Daoy (cell line): ENCODE measurements at regions not wholly inside any gene's neighbourhood (a gene's known extent, or its start where the extent isn't known, plus 50 kb on each side); places are given as distances from the start of the nearest gene placed in this dataset.
A peak's percentile ranks its signal among the peaks of the same experiment; 100 is the strongest.

Experiments
- DNase-seq: peaks from one replicate; pipeline ENCODE4 v3.0.0-alpha.2; 2015; ENCODE audit warnings: low read depth

DNA sequence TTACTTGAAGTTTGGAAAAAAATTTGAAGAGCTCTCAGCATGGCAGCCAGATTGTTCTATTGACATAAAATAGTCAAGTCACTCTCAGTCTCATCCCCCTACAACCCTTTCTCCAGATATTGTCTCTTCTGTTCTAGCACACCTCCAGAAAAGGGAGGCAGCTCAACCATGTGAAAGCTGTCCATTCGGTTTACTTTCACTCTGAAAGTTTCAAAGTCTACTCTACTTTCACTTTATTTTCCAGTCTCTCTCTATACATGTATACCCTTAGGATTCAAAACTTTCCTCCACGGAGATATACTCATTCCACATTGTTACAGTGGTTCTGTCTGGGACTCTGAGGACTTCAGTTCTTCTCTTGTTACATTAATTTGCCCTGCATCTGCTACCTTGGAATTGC, 111.0 kb upstream of the STAC start:
- no peak for DNase-seq

DNA sequence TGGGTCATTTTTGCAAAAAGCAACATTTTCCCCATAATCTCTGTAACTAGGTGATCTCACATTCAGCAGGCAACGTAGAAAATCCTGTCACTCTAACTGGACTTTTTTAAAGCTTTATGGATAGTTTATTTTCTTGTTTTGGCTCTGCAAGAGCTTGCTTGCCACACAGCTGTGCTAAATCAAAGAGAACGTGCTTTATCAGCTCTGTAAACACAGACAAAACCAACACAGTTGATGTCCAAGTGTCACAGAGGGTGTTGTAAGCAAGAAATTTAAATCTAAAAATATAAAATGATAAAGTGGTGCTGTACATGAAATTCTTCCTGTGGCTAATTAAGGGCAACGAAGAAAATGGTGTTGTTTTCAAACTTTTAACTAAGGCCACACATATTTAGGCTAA, 97.5 kb upstream of the STAC start:
- no peak for DNase-seq

DNA sequence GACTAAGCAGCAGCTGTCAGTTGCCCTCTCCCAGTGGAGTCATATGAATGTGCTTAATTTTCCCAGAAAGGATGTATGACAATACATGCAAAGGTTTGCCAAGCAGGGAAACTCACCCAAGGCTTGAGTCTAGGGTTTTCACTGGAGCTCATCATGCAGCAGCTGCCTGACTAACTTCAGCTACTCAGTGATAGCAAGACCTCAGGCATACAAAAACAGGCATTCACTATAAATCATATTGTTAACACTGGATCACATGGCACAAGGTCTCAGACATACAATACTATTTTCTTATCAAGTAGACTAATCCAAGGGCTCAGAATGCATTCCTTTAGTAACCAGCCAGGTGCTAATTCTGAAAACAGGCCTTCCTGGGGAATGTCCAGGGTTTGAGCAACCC, 85.0 kb upstream of the STAC start:
- DNase-seq, result no peak

DNA sequence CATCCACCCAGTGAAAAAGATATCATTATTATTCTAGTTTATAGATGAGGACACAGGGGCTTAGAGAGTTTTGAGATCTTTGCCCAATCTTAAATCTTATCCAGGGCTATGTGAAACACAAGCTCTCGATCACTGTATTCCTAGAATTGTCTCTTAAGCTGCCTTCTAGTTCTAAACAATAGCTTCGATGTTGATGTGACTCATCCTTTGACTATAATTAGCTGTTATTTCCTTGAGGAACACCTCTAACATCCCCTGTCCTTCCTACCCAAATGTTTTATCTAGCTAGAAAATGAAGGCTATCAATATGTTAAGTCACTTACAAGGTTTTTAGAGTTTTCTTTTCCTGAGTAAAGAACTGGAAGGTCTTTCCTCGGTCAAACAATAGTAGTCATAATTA, 83.1 kb upstream of the STAC start:
- DNase-seq, result no peak

DNA sequence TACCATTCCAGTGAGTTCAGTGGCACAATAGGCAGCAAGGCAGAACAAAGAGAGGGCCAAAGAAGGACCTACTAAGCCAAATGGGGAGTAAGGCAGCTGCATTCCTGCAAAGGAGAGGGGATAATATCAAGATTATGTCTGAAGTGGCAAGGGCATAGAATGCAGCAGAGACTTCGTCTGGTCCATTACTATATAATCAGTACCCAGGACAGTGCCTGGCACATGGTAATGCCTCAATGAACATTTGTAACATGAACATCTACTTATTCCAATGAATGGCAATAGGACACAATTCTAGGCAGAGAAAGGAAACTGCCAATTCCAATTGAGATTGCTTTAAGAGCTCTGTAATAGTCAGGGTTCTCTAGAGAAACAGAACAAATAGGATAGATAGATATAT, 82.1 kb upstream of the STAC start:
- DNase-seq, result no peak

DNA sequence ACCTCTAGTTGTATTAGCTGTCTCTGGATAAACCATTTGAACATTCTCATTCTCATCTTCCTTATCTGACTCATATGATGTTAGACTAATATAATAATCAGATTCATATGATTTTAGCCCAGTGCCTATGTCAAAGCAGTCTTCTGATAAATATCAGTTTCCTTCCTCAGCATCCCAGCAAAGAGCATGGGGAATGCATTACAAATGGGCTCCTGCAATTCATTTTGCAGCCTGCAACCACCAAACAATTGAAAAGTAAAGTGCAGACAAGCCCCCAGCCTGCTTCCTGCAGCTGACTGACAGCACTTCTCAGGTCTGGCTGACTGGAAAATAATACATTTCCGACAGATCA, 78.2 kb upstream of the STAC start:
- no peak for DNase-seq

DNA sequence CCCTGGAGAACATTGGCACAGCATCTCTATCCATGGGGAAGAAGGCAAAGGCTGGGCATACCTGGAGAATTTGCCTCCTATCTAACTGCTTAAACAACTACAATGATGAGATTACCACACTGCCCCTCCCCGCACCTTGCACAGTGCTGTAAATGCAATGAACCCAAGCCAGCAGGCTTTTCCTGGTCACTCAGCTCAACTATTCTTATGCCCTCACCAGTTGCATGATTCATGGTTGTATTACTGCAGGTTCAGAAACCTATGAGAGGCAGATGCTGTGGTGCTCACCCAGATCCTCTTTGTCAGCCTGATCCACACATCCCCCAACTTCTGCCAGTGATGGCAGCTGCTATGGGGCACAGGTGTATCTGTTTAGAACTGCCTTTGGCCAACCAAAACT, 77.7 kb upstream of the STAC start:
- no peak for DNase-seq

DNA sequence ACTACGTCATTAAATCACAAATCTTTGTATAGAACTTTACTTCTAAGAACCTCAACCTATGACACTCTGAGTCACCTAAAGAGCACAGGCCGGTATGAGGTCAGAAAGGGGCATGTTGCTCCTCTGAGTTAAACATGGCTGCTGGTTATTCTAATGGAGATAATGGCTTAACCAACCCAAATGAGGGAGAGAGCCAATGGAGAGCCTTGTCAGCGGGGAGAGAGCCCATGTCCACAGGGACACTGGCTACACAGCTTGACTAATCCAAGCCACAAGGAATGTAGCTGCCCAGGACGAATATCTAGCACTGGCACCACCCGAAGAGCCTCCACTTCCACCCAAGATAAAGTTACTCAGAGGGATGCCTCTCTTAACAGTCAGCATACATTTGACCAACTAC, 77.0 kb upstream of the STAC start:
- no peak for DNase-seq

DNA sequence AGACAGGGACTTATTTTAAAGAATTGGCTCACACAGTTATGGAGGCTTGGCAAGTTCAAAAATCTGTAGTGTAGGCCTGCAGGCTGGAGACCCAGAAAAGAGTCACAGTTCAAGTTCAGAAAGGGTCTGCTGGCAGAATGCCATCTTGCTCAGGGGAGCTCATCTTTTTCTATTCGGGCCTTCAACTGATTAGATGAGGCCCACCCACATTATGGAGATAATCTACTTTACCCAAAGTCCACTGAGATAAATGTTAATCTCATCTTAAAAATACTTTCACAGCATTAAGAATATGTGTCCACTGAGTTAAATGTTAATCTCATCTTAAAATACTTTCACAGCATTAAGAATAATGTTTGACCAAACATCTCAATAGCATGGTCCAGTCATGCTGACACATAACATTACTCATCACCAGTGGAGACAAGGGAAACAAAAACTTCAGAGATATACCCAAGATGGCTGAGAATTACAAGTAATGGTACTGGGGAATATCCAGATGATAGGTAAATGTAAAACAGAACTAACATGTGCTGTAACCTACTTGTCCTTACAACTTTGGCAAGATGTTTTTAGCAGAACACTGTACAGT, 74.3 kb upstream of the STAC start:
- DNase-seq, result peak; percentile 1

GRCh38 chr3:36309092-36309491, 71.2 kb upstream of the STAC start:
- no peak for DNase-seq

GRCh38 chr3:36312351-36312750, 68.0 kb upstream of the STAC start:
- no peak for DNase-seq

DNA sequence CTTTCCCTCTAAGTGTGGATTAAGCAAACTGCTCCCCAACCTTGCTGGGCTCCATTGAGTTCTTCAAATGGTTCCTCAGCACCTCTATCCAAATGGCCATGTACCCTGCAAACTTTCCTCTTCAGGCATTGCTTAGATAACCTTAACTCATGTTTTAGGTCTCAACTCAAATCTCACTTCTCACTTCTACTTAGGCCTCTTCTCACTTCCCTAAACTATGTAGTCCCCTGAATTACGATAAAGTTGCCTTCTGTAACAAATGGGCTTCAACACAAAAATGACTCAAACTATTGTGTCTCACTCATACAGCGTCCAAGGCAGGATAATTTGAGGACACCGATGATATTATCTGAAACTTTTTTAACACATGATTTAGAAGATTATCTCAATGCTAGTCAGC, 62.4 kb upstream of the STAC start:
- DNase-seq, result no peak

DNA sequence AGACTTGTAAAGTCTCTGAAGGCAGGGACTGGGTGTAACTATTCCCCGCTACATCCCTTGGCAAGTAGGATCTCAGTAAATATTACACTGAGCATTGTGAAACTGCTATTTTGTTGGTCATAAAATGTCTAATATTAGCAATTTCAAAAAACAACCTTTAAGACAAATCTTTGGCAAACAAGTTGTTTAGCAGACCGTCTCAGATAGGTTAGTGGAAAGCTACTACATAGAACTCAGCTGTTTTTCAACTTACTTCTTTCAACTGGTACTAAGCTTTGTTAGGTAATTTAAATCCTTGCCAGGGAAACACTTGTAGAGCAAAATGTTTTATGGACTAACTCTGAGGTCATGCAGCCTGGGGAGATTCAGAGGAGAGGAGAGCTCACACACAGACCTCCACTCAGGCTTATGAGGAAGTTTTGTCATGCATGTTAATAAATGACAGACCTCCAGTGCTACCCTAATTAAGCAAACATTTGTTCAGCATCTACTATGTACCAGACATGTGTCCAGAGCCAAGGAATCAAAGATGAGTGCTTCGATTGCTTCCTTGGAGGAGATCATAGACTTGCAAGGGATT, 61.6 kb upstream of the STAC start:
- no peak for DNase-seq

GRCh38 chr3:36319680-36320079, 60.6 kb upstream of the STAC start:
- DNase-seq, result no peak
